Upper lobe of right lung (tissue), 1 donor: ENCODE measurements at regions not wholly inside any gene's neighbourhood (a gene's known extent, or its start where the extent isn't known, plus 50 kb on each side); places are given as distances from the start of the nearest gene placed in this dataset.
"Not testable (repeated sequence)": the region's sequence is repeated elsewhere in the genome, so short reads cannot be mapped to it uniquely, and the experiment has no call there.

Experiments used
- ATAC-seq: fragments of 200-7000 bp; cut with Tn5 transposase; one replicate; pipeline ENCODE4 v1.9.1; 2020; ENCODE audit warnings: mild to moderate bottlenecking, moderate library complexity
- DNase-seq: peaks from one replicate; pipeline ENCODE4 v3.0.0-alpha.2; 2020
- H3K27ac ChIP-seq: fragments of 200-600 bp; one replicate; pipeline ENCODE4 v1.8.0; 2022
- H3K27me3 ChIP-seq: fragments of 200-600 bp; one replicate; pipeline ENCODE4 v1.8.0; 2022; ENCODE audit warnings: mild to moderate bottlenecking
- H3K36me3 ChIP-seq: fragments of 200-600 bp; one replicate; pipeline ENCODE4 v1.8.0; 2022
- H3K4me1 ChIP-seq: fragments of 200-600 bp; one replicate; pipeline ENCODE4 v1.8.0; 2022
- H3K4me3 ChIP-seq: fragments of 200-600 bp; one replicate; pipeline ENCODE4 v1.8.0; 2022; ENCODE audit warnings: mild to moderate bottlenecking
- H3K9me3 ChIP-seq: fragments of 200-600 bp; one replicate; pipeline ENCODE4 v1.8.0; 2022
- intact Hi-C: fragments of 100-400 bp; cut with DNase I; formaldehyde crosslinking; loops from one replicate; pipeline ENCODE4 v1.11.0; 2022
- TF ChIP-seq, protein P1 (sequence below): fragments of 200-600 bp; IDR thresholded peaks from one replicate; pipeline ENCODE4 v1.8.0; 2022; ENCODE audit warnings: antibody characterized with exemption
- donor health status: DM: no; HTN: yes; CAD: no; lungs with severe emphysema.

GRCh38 chr3:59178698-59179097 is 128.9 kb upstream of the CFAP20DC start:
- intact Hi-C loops: no loop called here
- H3K36me3 ChIP-seq: no peaks in the 10 kb centered on the region
- no peak overlapping the region for H3K4me3 ChIP-seq
- H3K27me3 ChIP-seq: no peaks in the 10 kb centered on the region
- no peaks in the 10 kb centered on the region for H3K9me3 ChIP-seq
- H3K4me1 ChIP-seq: no peaks in the 10 kb centered on the region
- DNase-seq (no peak), ATAC-seq (no peak)
- TF ChIP-seq, protein P1, sequence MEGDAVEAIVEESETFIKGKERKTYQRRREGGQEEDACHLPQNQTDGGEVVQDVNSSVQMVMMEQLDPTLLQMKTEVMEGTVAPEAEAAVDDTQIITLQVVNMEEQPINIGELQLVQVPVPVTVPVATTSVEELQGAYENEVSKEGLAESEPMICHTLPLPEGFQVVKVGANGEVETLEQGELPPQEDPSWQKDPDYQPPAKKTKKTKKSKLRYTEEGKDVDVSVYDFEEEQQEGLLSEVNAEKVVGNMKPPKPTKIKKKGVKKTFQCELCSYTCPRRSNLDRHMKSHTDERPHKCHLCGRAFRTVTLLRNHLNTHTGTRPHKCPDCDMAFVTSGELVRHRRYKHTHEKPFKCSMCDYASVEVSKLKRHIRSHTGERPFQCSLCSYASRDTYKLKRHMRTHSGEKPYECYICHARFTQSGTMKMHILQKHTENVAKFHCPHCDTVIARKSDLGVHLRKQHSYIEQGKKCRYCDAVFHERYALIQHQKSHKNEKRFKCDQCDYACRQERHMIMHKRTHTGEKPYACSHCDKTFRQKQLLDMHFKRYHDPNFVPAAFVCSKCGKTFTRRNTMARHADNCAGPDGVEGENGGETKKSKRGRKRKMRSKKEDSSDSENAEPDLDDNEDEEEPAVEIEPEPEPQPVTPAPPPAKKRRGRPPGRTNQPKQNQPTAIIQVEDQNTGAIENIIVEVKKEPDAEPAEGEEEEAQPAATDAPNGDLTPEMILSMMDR: no peak
- H3K27ac ChIP-seq: no peak overlapping the region

- intact Hi-C loops: no loop called here
- DNase-seq (no peak), ATAC-seq (no peak)
These were observed 121.7 kb upstream of the CFAP20DC start for GRCh38 chr3:59171491-59171890.

GRCh38 chr3:59170166-59170565 is 120.3 kb upstream of the CFAP20DC start:
- H3K9me3 ChIP-seq, H3K4me3 ChIP-seq, H3K27me3 ChIP-seq, ATAC-seq, H3K36me3 ChIP-seq, H3K4me1 ChIP-seq, H3K27ac ChIP-seq, intact Hi-C loops, DNase-seq: not testable (repeated sequence)

More at GRCh38 chr3:59171491-59171890, 121.7 kb upstream of the CFAP20DC start:
- TF ChIP-seq, protein P1: no peak
- no peak overlapping the region for H3K27ac ChIP-seq
- no peaks in the 10 kb centered on the region for H3K9me3 ChIP-seq
- no peaks in the 10 kb centered on the region for H3K27me3 ChIP-seq
- H3K36me3 ChIP-seq: no peaks in the 10 kb centered on the region
- H3K4me1 ChIP-seq: no peaks in the 10 kb centered on the region
- H3K4me3 ChIP-seq: no peak overlapping the region

GRCh38 chr3:59167756-59168155 is 117.9 kb upstream of the CFAP20DC start:
- no peaks in the 10 kb centered on the region for H3K4me1 ChIP-seq

DNA sequence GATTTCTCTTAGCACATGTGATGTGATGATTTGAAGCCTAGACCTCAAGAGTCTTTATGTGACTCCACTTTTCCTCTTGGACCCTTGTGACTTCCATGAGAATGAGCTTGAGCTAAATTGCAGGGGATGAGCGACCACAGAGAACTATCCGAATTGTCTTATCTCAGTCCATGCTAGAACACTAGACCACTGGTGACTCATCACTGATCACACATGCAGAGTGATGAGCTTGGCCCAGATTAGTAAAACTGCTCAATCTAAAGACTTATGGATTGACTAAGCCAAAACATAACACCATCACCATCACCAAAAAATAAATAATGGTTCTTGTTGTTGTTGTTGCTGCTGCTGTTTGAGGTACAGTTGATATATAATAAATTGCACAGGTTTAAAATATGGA is 114.1 kb upstream of the CFAP20DC start:
- TF ChIP-seq, protein P1: no peak
- H3K27me3 ChIP-seq: no peaks in the 10 kb centered on the region
- H3K4me3 ChIP-seq: no peak overlapping the region
- no peaks in the 10 kb centered on the region for H3K9me3 ChIP-seq
- intact Hi-C loops: no loop called here
- ATAC-seq: no peak
- no peak for DNase-seq
- no peaks in the 10 kb centered on the region for H3K4me1 ChIP-seq
- H3K27ac ChIP-seq: no peak overlapping the region
- H3K36me3 ChIP-seq: no peaks in the 10 kb centered on the region

More at GRCh38 chr3:59167756-59168155, 117.9 kb upstream of the CFAP20DC start:
- Histone ChIP-seq H3K9me3 (no peaks in the 10 kb centered on the region), H3K27ac (no peak overlapping the region), H3K4me3 (no peak overlapping the region), H3K27me3 (no peaks in the 10 kb centered on the region), H3K36me3 (no peaks in the 10 kb centered on the region)
- intact Hi-C loops: no loop called here
- no peak for DNase-seq
- ATAC-seq: no peak
- TF ChIP-seq, protein P1: no peak

- Histone ChIP-seq H3K4me3 (no peak overlapping the region), H3K27ac (no peak overlapping the region), H3K4me1 (no peaks in the 10 kb centered on the region), H3K9me3 (no peaks in the 10 kb centered on the region), H3K36me3 (no peaks in the 10 kb centered on the region), H3K27me3 (no peaks in the 10 kb centered on the region)
- intact Hi-C loops: no loop called here
- TF ChIP-seq, protein P1: no peak
- ATAC-seq (no peak), DNase-seq (no peak)
These were observed 111.2 kb upstream of the CFAP20DC start for GRCh38 chr3:59161048-59161447.
